GM11168 (cell line): ENCODE measurements at regions not wholly inside any gene's neighbourhood (a gene's known extent, or its start where the extent isn't known, plus 50 kb on each side); places are given as distances from the start of the nearest gene placed in this dataset.
"Not testable (repeated sequence)": the region's sequence is repeated elsewhere in the genome, so short reads cannot be mapped to it uniquely, and the experiment has no call there.

ENCODE experiments used
- in situ Hi-C: fragments of 300-500 bp; cut with MboI; formaldehyde crosslinking; loops from one replicate; pipeline ENCODE4 v1.12.0; 2022; ENCODE audit warnings: low sequenced_read_pairs; ENCODE audit not compliant: unreplicated experiment

DNA sequence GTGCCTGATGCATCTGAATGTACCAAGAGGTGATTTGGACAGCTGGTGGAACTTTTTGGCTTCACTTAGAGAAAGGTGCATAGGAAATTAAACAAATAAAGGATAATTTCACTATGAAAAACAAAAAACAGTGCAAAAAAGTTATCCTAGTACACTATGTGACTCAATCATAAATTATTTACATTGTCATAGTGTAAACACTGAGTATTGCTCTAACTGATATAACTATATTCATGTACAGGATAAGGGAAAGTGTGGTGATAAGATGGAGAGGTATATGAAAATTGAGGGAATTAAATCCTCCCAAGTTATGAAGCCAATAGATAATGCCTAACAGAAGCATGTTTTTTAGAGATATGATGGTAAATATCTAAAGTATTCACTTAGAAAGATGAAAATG lies 50.2 kb upstream of the CPNE4 start:
- in situ Hi-C loops: no loop called here

DNA sequence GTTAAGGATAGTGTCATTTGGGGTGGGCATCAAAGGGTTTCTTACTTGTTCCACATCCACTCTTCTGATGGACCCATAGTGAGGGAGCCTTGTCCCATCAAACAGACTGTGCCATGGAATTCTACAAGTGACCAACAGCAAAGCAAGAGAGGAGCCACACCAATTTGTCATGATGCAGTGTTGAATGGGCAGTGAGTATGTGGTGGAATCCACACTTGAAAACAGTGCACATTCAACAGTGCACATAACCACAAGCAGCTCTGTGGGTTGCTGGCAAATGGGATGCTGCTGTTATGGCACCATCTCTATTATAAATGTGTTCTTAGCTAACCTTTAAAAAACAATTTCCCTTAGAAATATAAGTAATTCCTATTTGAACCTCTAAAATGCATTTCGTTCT lies 52.5 kb upstream of the CPNE4 start:
- in situ Hi-C loops: no loop called here

DNA sequence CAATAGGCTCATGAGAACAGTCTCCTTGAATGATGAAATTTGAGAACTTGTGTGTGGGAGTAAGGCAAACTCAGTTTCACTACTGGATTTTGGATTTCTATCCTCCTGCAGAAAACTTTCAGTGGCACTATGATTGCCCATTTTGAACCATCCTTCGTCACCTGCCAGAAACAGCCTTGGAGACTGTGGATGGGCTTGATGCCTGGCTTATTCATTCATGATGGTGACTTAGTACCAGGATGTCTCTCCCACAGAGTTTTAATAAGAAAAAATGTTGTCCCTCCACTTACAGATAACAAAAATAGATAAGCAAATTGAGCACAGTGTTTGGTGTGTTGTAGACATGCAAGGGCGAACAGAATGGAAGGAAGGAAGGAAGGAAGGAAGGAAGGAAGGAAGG lies 53.5 kb upstream of the CPNE4 start:
- in situ Hi-C loops: no loop called here

DNA sequence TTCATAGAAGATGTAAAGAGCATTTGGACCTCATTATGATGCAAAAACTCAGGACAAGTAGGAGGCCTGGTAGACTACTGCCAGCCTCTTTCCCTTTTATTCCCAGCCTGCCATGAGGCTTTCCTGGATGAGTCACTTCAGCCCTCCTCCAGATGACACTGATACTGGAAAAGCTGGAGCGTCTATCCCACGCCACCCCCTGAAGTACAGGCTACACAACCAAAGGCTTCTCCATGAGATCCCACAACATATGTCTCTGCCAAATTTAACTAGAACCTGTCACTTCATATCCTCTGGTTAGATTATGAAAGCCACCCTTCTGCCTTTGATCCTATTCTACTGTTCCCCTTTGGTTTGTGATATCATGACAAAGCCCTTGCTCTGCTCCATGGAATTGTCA lies 56.1 kb upstream of the CPNE4 start:
- in situ Hi-C loops: no loop called here

DNA sequence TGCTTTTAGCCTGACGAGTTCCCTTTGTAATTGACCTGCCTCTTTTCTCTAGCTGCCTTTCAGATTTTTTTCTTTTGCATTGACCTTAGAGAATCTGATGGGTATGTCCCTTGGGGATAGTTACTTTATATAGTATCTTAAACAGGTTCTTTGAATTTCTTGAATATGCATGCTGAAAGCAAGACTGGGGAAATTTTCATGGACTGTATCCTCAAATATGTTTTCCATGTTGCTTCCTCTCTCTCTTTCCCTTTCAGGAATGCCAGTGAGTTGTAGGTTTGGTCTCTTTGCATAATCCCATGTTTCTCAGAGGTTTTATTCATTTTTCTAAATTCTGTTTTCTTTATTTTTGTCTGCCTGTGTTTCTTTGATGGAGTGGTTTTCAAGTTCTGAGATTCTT lies 81.8 kb upstream of the CPNE4 start:
- in situ Hi-C loops: no loop called here

DNA sequence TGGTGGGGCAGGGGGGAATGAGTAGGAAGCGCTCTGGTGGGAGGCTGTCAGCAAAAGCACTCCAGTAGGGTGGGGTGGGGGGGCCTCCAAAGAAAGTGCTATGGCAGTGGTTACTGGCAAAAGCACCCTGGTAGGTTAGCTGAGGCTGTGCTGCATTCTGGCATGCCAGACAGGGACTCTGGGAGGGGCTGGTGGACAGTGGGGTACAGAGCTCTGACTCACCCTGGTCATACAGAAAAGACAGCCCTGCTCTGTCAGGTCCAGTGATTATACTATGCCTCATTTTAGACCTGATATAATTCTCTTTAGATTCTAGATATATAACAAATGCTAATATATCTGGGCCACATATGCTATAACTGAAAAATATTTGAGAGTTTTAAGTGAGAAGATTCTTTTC lies 82.8 kb upstream of the CPNE4 start:
- in situ Hi-C loops: no loop called here

DNA sequence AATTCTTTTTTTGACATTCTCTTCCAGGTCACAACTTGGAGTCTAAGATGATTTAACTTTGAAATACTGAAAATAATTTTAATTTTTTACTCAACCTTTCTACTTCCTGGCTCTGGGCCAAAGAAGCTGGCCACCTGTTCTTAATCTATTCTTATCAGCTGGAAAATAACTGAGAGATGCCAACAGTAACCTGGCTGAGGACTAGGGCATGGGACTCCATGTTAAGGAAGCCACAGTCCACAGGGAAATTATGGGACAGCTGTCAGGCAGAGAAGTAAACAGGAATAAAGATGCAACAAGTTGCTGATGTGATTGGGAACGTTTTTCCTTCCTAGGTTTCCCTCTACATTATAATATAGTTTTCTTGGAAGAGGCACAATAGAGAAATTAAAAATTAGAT lies 84.7 kb upstream of the CPNE4 start:
- in situ Hi-C loops: no loop called here

DNA sequence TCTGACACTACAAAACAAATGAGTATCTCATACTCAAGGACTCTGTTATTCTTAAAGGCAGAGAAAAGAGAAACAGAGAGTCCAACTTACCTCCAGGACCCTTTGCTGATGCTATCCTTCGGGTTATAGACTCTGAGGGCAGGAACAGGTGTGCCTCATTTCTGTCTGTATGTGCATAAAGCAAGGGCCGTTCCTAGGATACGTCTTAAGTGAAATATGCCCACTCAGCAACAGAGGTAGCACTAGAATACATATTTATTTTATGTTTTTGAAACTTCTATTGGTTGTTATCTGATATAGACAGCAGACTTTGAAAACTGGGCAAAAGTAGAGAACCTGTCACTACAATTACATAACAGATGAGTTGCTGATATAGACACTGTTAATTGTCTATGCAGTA lies 89.3 kb upstream of the CPNE4 start:
- in situ Hi-C loops: no loop called here

DNA sequence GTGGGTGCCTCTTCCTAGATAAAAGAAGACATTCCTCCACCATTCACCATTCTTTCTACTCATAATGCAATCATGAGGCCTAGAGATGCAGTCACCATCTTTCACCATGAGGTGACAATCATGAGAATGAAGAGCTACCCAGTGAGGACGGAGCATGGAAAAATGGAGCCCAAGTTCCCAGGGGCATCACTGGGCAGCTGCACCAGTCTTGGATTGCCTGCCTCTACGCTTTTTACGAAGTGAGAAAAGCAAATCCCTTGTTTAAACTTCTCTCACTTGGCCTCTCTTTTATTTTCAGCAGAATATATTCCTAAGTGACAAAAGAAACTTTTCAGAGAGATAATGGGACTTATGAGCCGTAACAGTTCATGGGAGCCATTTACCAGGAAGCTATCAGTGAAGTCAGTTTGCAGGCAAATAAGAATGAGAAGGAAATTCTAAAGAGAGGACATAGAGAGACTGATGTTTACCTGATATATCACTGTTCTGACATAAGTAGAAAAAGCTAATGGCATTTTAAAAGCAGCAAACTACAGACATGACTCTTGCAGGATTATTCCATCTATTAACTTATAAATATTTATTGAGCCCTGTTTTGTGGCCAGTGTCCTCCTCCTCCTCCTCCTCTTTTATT lies 90.0 kb upstream of the CPNE4 start:
- in situ Hi-C loops: no loop called here

DNA sequence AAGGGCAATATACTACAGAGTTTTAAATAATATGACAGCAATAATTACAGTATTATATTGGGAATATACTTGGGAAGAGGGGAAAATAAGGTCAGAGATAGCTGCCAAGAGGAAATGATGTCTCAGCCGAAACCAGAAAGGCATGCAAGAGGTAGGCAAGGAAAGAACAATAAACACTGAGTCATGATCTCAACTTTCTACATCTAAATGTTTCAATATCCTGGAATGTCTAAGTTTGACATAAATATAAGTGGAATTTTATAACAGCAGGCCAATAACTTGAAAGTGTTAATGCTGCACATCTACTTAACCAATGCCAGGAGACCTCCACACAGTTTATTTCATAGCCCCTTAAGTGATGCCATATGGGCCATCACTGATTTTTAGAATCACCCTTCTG lies 99.8 kb upstream of the CPNE4 start:
- in situ Hi-C loops: no loop called here

DNA sequence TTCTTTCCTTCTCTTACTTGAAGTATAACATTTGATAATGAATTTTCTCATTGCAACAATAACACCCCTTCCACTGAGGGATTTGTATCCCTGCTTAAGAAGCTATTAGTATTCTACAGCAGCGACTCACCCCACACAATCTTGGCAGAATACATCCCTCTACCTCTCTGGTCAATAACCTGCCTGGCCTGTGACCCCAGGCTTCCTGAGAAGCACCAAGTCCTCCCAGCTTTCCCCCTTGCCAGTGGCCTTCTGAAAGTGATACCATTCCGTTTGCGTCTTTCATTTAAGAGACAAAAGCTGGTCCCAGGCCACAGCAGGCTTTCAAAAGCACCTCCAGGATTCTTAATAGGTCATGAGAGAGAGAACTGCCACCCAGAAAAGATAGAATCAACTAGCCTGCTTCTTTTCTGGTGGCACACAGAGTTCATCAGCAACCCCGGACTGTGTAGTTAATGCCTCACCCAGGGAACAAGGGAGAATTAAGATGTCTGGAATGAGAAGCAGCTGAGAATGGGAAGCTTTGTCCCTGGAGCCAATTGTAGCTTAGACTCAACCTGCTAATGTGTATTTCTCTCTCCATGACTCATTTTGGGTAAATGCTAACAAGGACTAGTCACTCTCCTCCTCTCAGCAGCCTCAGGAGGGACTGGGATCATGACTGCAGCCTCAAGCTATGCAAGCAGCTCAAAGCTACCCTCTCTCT lies 101.0 kb upstream of the CPNE4 start:
- in situ Hi-C loops: no loop called here

DNA sequence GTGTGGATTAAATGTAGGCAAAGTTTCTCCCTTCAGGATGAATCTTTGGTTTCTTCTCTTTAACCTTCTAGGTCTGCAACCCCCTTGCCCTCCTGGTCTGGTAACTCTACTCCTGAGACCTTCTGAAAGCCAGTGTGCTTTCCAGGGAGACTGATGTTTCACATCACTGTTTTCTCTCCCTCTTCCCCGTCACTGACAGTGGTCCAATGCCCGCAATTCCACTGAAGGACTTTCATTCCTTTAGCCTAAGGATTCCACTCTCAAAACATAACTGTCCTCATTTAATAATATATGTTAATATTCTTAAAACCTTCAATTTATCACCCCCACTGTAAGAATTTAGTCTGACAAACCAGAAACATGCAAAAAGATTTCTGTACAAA lies 101.5 kb upstream of the CPNE4 start:
- in situ Hi-C loops: no loop called here

DNA sequence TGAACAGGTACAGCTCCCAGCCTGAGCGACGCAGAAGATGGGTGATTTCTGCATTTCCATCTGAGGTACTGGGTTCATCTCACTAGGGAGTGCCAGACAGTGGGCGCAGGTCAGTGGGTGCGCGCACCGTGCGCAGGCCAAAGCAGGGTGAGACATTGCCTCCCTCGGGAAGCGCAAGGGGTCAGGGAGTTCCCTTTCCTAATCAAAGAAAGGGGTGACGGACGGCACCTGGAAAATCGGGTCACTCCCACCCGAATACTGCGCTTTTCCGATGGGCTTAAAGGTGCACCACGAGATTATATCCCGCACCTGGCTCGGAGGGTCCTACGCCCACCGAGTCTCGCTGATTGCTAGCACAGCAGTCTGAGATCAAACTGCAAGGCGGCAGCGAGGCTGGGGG lies 102.1 kb upstream of the CPNE4 start:
- in situ Hi-C loops: not testable (repeated sequence)

DNA sequence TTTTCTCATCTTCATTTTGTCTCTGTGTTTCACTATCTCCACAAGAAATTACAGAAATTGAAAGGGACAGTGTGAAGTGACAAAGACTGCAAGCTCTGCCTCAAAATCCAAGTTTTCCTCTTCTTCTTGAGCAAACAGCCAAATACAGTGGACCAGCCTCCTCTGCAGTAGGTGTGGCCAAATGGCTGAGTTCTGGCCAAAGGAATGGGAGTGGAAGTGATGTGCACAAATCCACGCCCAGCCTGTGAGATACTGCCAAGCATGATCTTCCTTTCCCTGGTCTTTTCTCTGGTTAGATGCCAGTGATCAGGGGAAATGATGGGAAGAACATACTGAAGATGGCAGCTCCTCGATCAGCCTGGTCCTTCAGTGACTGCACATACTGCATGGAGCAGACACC lies 111.0 kb upstream of the CPNE4 start:
- in situ Hi-C loops: no loop called here

DNA sequence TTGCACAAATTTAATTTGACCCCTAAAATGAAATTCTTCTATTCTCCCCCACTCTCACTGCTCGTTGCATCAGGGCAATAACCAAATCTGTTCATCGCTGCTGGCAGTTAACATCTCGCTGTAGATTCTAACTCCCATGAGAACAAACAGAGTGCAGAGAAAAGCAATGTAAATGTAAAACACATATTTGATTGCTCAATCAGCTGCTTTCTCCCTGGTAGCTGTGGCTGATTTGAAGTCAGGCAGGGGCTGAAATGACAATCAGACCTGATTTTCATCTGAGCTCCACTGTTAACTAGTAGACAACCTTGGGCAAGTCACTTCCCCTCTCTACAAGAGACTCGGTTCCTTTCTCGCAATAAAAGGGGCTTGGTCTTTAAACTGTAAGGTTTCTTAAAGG lies 119.8 kb upstream of the CPNE4 start:
- in situ Hi-C loops: no loop called here

DNA sequence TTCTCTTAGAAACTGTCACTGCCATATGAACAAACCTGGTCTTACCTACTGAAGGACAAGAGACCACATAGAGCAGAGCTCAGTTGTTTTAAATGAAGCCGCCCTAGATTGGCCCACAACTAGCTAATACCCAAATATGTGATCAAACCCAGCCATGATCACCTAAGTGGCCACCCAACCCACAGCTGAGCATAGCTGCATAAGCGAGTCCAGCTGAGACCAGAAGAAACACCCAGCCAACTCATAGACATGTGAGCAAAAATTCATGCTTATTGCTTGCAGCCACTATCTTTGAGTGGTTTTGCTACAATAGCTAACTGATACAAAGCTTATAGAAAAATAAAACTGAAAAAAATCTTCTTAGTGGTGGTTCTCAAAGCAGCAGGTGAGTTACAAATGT lies 124.3 kb upstream of the CPNE4 start:
- in situ Hi-C loops: no loop called here

DNA sequence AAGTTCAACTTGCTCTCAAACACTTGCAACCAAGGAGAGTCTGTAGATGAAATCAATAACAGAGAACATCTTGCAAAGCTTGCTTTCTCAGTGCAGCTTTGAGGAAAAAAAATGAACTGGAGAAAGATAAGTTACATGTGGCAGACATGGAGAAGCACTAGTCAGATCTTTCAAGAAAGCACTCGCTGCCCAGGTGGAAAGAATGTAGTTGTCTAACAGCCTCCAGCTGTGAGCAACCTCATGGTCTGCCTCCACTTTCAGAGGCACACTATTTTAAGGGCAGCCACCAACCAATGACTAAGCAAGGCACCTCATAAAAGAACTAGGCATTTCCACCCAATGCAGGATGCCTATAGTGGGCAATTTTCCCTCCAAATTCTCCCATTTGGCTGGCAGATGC lies 125.4 kb upstream of the CPNE4 start:
- in situ Hi-C loops: no loop called here

DNA sequence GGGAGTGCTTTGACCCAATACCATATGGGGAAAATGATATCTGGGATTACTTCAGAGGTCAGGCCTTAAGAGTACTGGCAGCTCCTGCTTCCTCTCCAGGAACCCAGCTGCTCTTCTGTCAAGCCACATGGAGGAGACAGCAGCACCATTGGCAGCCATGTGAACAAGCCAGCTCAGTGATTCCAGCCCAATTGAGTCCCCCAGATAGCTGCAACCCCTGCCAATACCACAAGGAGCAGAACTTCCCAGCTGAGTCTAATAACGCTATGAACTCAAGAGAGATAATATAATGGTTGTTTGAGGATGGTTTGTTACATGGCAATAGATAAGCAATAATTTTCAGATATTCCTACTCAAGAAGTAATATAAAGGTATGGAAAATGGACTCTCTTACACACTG lies 126.8 kb upstream of the CPNE4 start:
- in situ Hi-C loops: no loop called here

DNA sequence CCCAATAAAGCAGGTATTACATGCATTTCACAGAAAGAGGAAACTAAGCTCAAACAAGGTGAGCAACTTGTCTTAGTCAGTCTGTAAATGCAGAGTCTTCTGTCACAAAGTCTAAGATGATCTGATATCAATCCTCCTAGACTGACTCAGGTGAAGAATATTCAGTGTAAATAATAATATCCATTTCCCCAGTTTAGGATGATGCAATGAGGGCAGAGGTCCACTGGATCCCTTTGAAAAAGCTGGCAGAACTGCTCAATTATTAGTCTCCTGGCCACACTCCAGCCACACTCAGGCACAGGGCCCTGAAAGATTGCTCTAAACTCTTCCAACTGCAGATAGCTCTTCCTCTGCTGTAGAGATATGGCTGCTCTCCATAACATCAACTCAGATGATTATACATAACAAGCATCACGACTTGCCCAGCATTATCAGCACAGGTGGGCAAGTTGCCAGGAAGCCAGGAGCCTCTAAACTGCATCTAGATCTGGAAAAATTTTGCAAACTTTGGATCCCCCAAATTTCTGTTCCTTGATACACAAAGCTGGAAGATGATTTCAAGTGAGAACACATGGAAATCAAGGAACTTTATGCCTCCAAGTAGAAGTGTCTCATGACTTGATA lies 129.8 kb upstream of the CPNE4 start:
- in situ Hi-C loops: no loop called here

DNA sequence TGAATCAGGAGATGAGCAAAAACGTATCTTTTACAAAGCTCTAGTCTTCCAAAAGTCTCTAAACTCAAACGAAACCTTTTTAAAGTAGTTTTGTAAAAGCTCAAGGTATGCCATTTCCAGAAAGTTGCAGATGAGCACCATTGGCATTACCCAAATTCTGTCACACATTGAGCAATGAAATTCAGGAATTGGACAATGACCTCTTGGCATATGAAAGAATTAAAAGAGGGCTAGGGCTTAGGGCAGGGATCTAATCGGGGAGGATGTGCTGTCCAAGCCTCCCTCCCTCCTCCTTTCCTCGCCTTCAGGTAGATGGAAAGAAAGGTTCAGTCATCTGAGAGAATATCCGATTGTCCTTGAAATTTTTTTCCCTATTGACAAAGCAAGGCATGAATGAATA lies 133.1 kb upstream of the CPNE4 start:
- in situ Hi-C loops: no loop called here

DNA sequence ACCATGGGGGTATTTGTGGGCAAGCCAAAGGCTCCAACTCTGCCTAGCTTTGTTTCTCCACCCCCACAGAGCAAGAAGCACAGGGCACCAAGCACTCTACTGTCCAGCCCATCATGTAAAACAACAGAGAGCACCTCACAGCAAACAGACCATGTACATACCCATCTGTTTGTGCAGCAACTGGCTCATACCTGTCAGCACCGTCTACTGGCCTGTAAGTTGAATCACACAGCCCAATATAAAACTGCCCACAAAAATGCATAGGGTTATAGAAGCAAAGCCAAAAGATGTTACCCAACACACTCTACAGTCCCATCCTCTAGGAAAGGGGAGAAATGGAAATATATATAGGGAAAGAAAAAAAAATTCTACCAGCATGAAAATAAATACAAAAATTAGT lies 139.7 kb upstream of the CPNE4 start:
- in situ Hi-C loops: no loop called here

DNA sequence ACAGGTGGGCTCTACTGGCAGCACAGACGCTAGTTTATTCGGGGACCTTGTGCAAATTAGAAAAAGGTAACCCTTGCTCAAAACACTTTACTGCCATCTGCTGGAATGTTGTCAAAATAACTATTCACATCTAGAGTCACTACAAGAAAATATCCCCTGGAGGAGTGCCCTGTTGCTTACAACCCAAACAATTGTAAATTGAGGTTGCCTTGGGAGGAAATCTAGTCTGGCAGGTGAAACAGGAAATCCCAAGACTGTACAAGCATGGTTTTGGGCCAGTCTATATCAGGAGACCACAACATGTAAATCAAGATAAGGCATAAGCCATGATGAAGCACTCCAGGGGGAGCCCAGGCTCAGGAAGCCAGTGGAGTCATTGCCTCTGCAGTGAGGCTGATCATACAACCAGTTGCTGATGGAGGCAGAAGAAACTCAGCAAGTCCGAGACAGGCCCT lies 136.8 kb upstream of the ACP3 start:
- in situ Hi-C loops: no loop called here
